ENCODE measurements at regions not wholly inside any gene's neighbourhood (a gene's known extent, or its start where the extent isn't known, plus 50 kb on each side); places are given as distances from the start of the nearest gene placed in this dataset.
A peak's percentile ranks its signal among the peaks of the same experiment; 100 is the strongest.

DNA sequence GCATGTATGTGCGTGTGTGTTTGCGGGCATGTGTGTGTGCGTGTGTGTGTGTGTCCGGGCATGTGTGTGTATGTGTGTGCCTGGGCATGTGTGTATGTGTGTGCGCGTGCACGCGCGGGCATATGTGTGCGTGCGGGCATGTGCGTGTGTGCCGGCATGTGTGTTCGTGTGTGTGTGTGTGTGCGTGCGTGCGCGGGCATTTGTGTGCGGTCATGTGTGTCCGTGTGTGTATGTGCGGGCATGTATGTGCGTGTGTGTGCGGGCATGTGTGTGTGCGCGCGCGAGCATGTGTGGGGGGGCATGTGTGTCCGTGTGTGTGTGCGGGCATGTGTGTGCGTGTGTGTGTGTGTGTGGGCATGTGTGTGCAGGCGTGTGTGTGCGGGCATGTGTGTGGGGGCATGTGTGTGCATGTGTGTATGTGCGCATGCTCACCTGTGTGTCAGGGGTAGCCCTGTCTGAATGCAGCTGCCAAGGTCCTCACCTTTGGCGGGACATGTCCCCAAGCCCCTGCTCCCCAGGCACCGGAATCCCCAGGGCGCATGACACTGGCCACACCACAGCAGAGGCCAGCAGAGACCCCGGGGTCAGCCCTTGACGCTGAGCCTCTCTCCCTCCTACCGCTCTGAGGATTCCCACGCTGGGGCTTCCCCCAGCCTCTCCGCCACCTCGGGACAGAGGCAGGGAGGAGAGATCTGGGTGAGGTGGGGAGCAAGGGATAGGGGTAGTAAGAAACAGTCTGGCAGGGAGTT is 109.5 kb upstream of the NCOR2 start:
- DNase-seq (peak in 2 of 5 donors; percentile 62 to 74), FAIRE-seq (no peak)
- Histone ChIP-seq H3K36me3 (ENCODE audit: control insufficient read depth in 2 of 3, insufficient read depth in 3 of 3, low read length in 3 of 3) (no peaks in the 10 kb centered on the region), H3K9me3 (ENCODE audit: control insufficient read depth in 2 of 3, insufficient read depth in 1 of 3, low read length in 3 of 3) (no peaks in the 10 kb centered on the region), H3K9ac (ENCODE audit: low read length in 3 of 3) (peak overlapping the region in 1 of 3 donors; percentile 1), H3K27me3 (ENCODE audit: control insufficient read depth, insufficient read depth, low read length) (no peaks in the 10 kb centered on the region), H3K4me3 (ENCODE audit: low read length in 3 of 3) (no peak overlapping the region), H3K4me1 (ENCODE audit: control insufficient read depth in 2 of 3, insufficient read depth in 2 of 3, low read depth in 1 of 3, low read length in 3 of 3) (peaks cover 3 to 34% (median 7%) of the 10 kb centered on the region in 3 donors), H3K27ac (ENCODE audit: low read depth in 2 of 2, low read length in 2 of 2) (no peak overlapping the region)
- intact Hi-C loops (cut with DNase I), result no loop called here
- TF ChIP-seq, protein P1, sequence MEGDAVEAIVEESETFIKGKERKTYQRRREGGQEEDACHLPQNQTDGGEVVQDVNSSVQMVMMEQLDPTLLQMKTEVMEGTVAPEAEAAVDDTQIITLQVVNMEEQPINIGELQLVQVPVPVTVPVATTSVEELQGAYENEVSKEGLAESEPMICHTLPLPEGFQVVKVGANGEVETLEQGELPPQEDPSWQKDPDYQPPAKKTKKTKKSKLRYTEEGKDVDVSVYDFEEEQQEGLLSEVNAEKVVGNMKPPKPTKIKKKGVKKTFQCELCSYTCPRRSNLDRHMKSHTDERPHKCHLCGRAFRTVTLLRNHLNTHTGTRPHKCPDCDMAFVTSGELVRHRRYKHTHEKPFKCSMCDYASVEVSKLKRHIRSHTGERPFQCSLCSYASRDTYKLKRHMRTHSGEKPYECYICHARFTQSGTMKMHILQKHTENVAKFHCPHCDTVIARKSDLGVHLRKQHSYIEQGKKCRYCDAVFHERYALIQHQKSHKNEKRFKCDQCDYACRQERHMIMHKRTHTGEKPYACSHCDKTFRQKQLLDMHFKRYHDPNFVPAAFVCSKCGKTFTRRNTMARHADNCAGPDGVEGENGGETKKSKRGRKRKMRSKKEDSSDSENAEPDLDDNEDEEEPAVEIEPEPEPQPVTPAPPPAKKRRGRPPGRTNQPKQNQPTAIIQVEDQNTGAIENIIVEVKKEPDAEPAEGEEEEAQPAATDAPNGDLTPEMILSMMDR (IDR thresholded peaks at IDR 0.05; ENCODE audit: borderline replicate concordance, extremely low read depth, insufficient read depth), result no peak

DNA sequence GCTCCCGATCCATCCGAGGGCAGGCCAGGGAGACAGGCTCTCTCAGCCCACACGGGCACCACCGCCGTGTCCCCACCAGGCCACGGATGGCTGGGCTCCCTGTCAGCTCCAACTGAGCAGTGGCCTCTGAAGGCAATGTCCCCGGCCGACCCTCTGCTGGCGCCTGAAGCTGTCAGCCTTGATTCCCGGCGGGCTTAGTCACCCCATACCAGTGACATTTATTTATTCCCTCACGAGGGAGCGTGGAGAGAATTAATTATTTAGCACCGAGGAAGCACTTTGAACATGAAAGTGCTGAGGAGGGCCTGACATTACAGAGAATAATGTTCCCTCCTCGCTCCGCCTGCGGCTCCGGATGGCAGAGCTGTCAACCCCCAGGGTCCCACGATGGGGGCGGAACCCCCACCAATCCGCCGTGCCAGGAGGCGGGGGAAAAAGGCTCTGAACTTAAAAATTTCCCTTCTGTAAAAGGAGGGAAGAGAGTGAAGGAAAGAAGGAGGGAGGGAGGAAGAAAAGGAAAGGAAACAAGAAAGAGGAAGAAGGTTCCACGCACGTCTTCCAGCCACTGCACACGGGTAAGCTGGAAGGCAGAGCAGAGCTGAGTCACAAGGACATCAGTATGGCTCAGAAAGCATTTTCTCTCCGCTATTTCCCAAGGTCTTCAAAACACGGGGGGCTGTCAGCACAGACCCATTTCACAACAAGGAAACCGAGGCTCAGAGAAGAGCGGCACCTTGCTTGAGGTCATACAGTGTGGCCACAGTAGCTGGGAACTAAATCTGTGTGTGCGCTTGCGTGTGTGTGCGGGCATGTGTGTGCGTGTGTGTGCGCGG is 108.7 kb upstream of the NCOR2 start:
- DNase-seq (peak; percentile 75 to 94 (median 84)), FAIRE-seq (no peak)
- no peaks in the 10 kb centered on the region for H3K9me3 ChIP-seq (ENCODE audit: control insufficient read depth in 2 of 3, insufficient read depth in 1 of 3, low read length in 3 of 3)
- TF ChIP-seq, protein P1 (IDR thresholded peaks at IDR 0.05; ENCODE audit: borderline replicate concordance, extremely low read depth, insufficient read depth), result no peak
- intact Hi-C loops (cut with DNase I), result no loop called here
- no peaks in the 10 kb centered on the region for H3K36me3 ChIP-seq (ENCODE audit: control insufficient read depth in 2 of 3, insufficient read depth in 3 of 3, low read length in 3 of 3)
- peaks cover 3 to 30% (median 7%) of the 10 kb centered on the region in 3 donors for H3K4me1 ChIP-seq (ENCODE audit: control insufficient read depth in 2 of 3, insufficient read depth in 2 of 3, low read depth in 1 of 3, low read length in 3 of 3)
- peak overlapping the region in 2 of 3 donors; percentile 3 to 13 for H3K4me3 ChIP-seq (ENCODE audit: low read length in 3 of 3)
- H3K27me3 ChIP-seq (ENCODE audit: control insufficient read depth, insufficient read depth, low read length), result no peaks in the 10 kb centered on the region
- peak overlapping the region in 1 of 3 donors; percentile 1 for H3K9ac ChIP-seq (ENCODE audit: low read length in 3 of 3)
- no peak overlapping the region for H3K27ac ChIP-seq (ENCODE audit: low read depth in 2 of 2, low read length in 2 of 2)

DNA sequence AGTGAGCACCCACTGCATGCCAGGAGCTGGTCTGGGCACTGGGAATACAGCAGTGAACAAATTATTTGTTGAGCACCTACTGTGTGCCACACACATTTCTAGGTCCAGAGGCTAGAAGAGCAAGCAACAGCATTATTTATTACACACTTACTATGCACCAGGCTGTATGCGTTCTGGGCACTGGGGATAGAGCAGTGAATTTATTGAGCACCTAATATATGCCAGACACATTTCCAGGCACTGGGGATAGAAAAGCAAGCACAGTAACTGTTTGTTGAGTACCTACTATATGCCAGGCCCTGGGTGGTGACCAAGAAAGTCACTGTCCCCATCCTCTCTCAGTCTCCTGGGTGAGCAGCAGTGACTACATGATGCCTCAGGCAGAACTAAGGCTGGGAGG is 107.5 kb upstream of the NCOR2 start:
- TF ChIP-seq, protein P1 (IDR thresholded peaks at IDR 0.05; ENCODE audit: borderline replicate concordance, extremely low read depth, insufficient read depth), result no peak
- no peaks in the 10 kb centered on the region for H3K36me3 ChIP-seq (ENCODE audit: control insufficient read depth in 2 of 3, insufficient read depth in 3 of 3, low read length in 3 of 3)
- H3K9ac ChIP-seq (ENCODE audit: low read length in 3 of 3), result no peak overlapping the region
- no peak for DNase-seq
- no peaks in the 10 kb centered on the region for H3K27me3 ChIP-seq (ENCODE audit: control insufficient read depth, insufficient read depth, low read length)
- FAIRE-seq, result no peak
- intact Hi-C loops (cut with DNase I), result no loop called here
- no peak overlapping the region for H3K4me3 ChIP-seq (ENCODE audit: low read length in 3 of 3)
- H3K27ac ChIP-seq (ENCODE audit: low read depth in 2 of 2, low read length in 2 of 2), result no peak overlapping the region
- H3K4me1 ChIP-seq (ENCODE audit: control insufficient read depth in 2 of 3, insufficient read depth in 2 of 3, low read depth in 1 of 3, low read length in 3 of 3), result peaks cover 3 to 29% (median 7%) of the 10 kb centered on the region in 3 donors
- no peaks in the 10 kb centered on the region for H3K9me3 ChIP-seq (ENCODE audit: control insufficient read depth in 2 of 3, insufficient read depth in 1 of 3, low read length in 3 of 3)

All from kidney (tissue), 13 donors.